ENCODE measurements at regions not wholly inside any gene's neighbourhood (a gene's known extent, or its start where the extent isn't known, plus 50 kb on each side); places are given as distances from the start of the nearest gene placed in this dataset.
A peak's percentile ranks its signal among the peaks of the same experiment; 100 is the strongest.
"Not testable (repeated sequence)": the region's sequence is repeated elsewhere in the genome, so short reads cannot be mapped to it uniquely, and the experiment has no call there.

- ATAC-seq, result peak in 3 of 4 donors; percentile 77 to 86 (median 83)
- H3K4me1 ChIP-seq; intact Hi-C loops (cut with DNase I); H3K36me3 ChIP-seq (ENCODE audit: insufficient read depth in 1 of 2, low read depth in 1 of 2); H3K9me3 ChIP-seq: not testable (repeated sequence)
- 2 to 5% (median 3%) methylated on average over 43 to 45 of the region's 45 CpGs for WGBS, 3 donors
- H3K27me3 ChIP-seq (ENCODE audit: insufficient read depth in 3 of 3, low read length in 2 of 3), result peaks cover 0 to 14% (median 2%) of the 10 kb centered on the region in 3 donors
- DNase-seq, result peak; percentile 79 to 85
- H3K4me3 ChIP-seq, result peak overlapping the region; percentile 63
- H3K27ac ChIP-seq, result peak overlapping the region; percentile 41
These were observed 80.7 kb downstream of the PPIAL4G start for GRCh38 chr1:148402152-148403084.

DNA sequence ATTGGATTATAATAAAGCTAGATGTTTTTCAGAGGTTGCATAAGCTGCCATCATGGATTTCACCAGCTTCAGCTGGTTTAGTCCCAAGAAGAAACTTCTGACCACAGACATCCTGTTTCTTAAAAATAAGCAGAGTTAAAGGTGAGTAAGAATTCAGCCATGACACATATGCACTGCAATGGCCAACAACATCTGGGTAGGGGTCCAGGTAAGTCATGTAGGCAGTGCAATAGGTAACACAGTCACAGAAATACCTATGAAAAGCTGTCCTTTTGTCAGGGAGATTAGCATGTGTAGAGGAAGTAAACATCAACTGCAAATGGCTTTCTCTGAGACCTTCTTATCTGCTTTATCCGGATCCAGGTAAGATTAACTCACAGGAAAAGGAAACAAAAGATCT, 85.6 kb downstream of the PPIAL4G start:
- H3K9me3 ChIP-seq; H3K4me3 ChIP-seq; H3K4me1 ChIP-seq; ATAC-seq; intact Hi-C loops (cut with DNase I); DNase-seq; H3K27ac ChIP-seq; H3K36me3 ChIP-seq (ENCODE audit: insufficient read depth in 1 of 2, low read depth in 1 of 2): not testable (repeated sequence)
- 56 to 77% (median 67%) methylated on average over 1 of the region's 1 CpG for WGBS, 3 donors
- peaks cover 0 to 11% (median 0%) of the 10 kb centered on the region in 3 donors for H3K27me3 ChIP-seq (ENCODE audit: insufficient read depth in 3 of 3, low read length in 2 of 3)

DNA sequence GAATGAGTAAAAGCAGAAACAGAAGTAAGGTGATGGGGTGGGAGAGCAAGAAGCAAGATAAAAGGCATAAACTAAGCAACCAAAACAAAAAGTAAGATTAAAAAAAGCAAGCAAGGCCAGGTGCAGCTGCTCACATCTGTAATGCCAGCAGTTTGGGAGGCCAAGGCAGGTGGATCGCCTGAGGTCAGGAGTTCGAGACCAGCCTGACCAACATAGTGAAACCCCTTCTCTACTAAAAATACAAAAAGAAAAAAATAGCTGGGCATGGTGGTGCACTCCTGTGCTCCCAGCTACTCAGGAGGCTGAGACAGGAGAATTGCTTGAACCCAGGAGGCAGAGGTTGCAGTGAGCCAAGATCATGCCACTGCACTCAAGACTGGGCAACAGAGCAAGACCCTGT, 90.6 kb downstream of the PPIAL4G start:
- WGBS, 3 donors, result 89 to 92% (median 92%) methylated on average over 2 of the region's 2 CpGs

DNA sequence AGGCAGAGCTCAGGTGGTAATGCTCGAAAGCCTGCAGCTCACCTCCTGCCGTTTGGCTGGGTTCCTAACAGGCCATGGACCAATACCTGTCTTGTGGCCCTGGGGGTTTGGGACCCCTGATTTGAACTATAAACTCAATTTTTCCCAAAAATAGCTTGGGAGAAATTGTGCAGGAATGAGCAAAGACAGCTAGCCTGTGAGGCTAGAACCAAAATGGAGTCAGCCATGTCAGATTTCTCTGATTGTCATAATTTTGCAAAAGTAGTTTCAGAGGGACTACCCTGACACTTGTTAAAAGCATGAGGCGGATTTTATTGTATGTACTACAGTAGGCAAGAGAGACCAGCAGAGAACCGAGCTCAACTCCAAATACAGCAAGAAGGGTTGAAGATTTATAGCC, 91.8 kb downstream of the PPIAL4G start:
- H3K36me3 ChIP-seq (ENCODE audit: insufficient read depth in 1 of 2, low read depth in 1 of 2); H3K9me3 ChIP-seq; intact Hi-C loops (cut with DNase I); H3K4me3 ChIP-seq; H3K27ac ChIP-seq; ATAC-seq; DNase-seq; H3K4me1 ChIP-seq; H3K27me3 ChIP-seq (ENCODE audit: insufficient read depth in 3 of 3, low read length in 2 of 3): not testable (repeated sequence)
- 77 to 84% (median 77%) methylated on average over 4 of the region's 4 CpGs for WGBS, 3 donors

More for the DNA sequence above, 90.6 kb downstream of the PPIAL4G start:
- H3K4me3 ChIP-seq; H3K9me3 ChIP-seq; H3K36me3 ChIP-seq (ENCODE audit: insufficient read depth in 1 of 2, low read depth in 1 of 2); DNase-seq; H3K27ac ChIP-seq; H3K4me1 ChIP-seq; ATAC-seq; H3K27me3 ChIP-seq (ENCODE audit: insufficient read depth in 3 of 3, low read length in 2 of 3); intact Hi-C loops (cut with DNase I): not testable (repeated sequence)

GRCh38 chr1:148389027-148389339, 94.1 kb downstream of the PPIAL4G start:
- Histone ChIP-seq H3K4me3 (peak overlapping the region; percentile 58), H3K27me3 (ENCODE audit: insufficient read depth in 3 of 3, low read length in 2 of 3) (peaks cover 0 to 3% (median 0%) of the 10 kb centered on the region in 3 donors), H3K36me3 (ENCODE audit: insufficient read depth in 1 of 2, low read depth in 1 of 2) (no peaks in the 10 kb centered on the region), H3K9me3 (no peaks in the 10 kb centered on the region), H3K4me1 (no peaks in the 10 kb centered on the region), H3K27ac (peak overlapping the region; percentile 20)
- WGBS, 3 donors, result 17 to 26% (median 24%) methylated on average over 6 of the region's 6 CpGs
- TF ChIP-seq CTCF (IDR thresholded peaks at IDR 0.05), result no peak
- intact Hi-C loops (cut with DNase I), result no loop called here
- DNase-seq (no peak), ATAC-seq (no peak)

DNA sequence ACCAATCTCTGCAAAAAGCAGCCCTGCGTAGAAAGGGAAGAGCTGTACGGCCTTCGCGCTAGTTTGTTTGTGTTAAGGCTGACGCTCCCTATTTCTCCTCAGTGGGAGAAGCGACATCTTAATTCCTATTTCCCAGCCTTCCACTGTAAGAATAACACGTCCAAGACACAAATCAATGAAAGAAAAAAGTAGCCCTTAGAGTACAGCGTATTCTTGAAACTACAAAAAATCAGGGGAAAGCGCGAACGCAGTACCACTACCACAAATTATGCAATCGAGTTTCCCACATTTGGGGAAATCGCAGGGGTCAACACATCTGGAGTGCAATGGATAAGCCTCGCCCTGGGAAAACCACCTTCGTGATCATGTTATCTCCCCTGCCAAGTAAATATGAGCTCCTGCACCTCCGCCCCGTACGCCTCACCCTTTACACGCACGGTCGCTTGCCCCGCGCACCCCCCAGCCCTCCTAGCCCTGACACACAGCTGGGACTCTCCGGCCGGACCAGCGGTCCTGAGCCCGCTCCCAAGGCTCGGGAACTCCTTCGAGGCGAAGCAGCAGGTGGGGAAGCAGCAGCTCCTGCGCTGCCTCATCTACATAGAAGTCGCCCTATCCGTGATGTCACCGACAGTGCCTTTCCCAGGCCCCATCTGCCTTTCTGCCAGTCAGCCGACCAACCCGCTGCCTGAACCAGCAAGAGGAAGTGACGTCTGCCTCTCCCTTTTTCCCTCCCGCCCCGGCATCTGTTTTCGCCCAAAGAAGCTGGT, 94.7 kb downstream of the PPIAL4G start:
- peak; percentile 83 to 90 for DNase-seq
- TF ChIP-seq CTCF (IDR thresholded peaks at IDR 0.05), result no peak
- no peaks in the 10 kb centered on the region for H3K4me1 ChIP-seq
- H3K4me3 ChIP-seq, result peak overlapping the region; percentile 58
- peak; percentile 57 to 93 (median 75) for ATAC-seq
- peak overlapping the region; percentile 20 for H3K27ac ChIP-seq
- intact Hi-C loops (cut with DNase I), result no loop called here
- H3K9me3 ChIP-seq, result no peaks in the 10 kb centered on the region
- H3K27me3 ChIP-seq (ENCODE audit: insufficient read depth in 3 of 3, low read length in 2 of 3), result peaks cover 0 to 3% (median 0%) of the 10 kb centered on the region in 3 donors
- 9 to 12% (median 11%) methylated on average over 40 of the region's 40 CpGs for WGBS, 3 donors
- H3K36me3 ChIP-seq (ENCODE audit: insufficient read depth in 1 of 2, low read depth in 1 of 2), result no peaks in the 10 kb centered on the region

- H3K4me1 ChIP-seq; ATAC-seq; H3K4me3 ChIP-seq; DNase-seq; intact Hi-C loops (cut with DNase I); H3K27ac ChIP-seq; H3K27me3 ChIP-seq (ENCODE audit: insufficient read depth in 3 of 3, low read length in 2 of 3); H3K9me3 ChIP-seq; H3K36me3 ChIP-seq (ENCODE audit: insufficient read depth in 1 of 2, low read depth in 1 of 2): not testable (repeated sequence)
- WGBS, 3 donors, result 60 to 62% (median 61%) methylated on average over 9 of the region's 9 CpGs
These were observed 95.2 kb downstream of the PPIAL4G start for GRCh38 chr1:148387949-148388259.

DNA sequence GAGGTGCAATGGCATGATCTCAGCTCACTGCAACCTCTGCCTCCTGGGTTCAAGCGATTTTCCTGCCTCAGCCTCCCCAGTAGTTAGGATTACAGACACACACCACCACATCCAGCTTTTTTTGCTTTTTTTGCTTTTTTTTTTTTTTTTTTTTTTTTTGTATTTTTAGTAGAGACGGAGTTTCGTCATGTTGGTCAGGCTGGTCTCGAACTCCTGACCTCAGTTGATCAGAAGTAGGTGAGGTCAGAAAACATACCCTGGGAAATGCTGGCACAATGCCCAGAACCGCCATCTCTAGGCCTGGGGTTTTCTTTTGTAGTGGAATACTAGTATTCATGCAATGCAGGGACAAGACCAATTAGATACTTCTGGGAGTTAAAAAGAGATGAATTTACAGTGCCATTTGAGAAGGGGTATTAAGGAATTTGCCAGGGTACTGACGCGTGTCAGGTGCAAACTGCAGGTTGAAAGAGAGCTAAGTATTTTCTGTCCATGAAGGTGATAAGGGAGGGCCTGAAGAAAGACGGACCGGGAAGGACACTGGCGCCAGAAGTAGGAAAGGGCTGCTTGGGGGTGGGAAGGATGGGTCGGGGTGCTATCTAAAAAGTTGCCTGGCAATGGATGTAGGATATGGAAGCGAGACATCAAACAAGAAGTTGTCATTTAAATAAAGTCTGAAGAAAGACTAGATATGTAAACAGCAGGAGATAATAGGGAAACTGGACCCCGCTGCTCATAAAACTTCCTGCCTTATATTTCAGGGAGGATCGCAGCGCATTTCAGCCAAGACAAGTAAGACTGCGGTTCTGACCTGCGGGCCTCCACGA, 95.8 kb downstream of the PPIAL4G start:
- DNase-seq; H3K4me3 ChIP-seq; intact Hi-C loops (cut with DNase I); ATAC-seq; H3K4me1 ChIP-seq; H3K27ac ChIP-seq; H3K27me3 ChIP-seq (ENCODE audit: insufficient read depth in 3 of 3, low read length in 2 of 3); H3K36me3 ChIP-seq (ENCODE audit: insufficient read depth in 1 of 2, low read depth in 1 of 2); H3K9me3 ChIP-seq: not testable (repeated sequence)
- 81 to 85% (median 81%) methylated on average over 18 of the region's 18 CpGs for WGBS, 3 donors
